ENCODE measurements at regions not wholly inside any gene's neighbourhood (a gene's known extent, or its start where the extent isn't known, plus 50 kb on each side); places are given as distances from the start of the nearest gene placed in this dataset.

DNA sequence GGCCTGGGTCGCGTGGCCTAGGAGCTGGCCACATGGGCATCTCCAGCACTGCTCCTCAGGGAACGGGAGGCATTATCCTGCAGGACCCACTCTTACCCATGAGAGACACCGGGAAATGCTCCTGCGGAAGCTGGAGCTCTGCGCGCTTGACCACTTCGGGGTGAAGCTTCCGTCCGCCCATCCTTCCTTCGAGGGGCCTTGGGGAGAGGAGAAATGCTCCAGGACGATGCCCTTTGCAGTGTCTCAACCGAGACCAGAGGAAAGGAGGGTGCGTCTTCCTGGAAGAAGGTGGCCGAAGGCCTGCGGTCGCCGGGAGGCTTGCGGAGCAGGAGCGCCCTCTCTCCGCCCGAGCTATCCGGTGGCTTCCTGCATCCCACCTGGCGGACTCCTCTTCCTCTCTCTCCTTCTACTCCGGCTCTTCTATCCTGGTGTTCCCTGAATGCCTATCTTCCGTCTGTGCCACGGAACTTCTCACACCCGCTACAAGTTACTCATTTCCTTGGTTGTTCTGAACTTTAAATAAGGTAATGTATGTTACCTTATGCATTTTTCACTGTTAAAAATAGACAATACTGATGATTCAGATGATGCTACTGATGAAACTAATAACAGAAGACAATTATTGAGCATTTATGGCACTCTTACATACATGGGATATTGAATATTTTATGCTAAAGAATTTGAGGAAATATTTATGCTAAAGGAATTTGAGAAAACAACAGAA lies 91.4 kb downstream of the PRKAB2 start:
- peaks cover 0 to 16% (median 6%) of the 10 kb centered on the region in 10 experiments; a peak in 11 of 20 replicates for H3K4me1 ChIP-seq
- H3K4me3 ChIP-seq, result 0 out of 20 replicates have a peak overlapping the region, but pooled peaks of 3 of the 10 experiments have one; percentile 10 to 31 (median 29)
- H3K27ac ChIP-seq, result no peak overlapping the region
- H3K36me3 ChIP-seq, result 0 out of 22 replicates have a peak, but pooled peaks cover 0 to 4% (median 0%) of the 10 kb centered on the region in 11 experiments
- H3K9me3 ChIP-seq (replicated peaks in 1 of 11), result peaks cover 51 to 81% (median 71%) of the 10 kb centered on the region in 11 experiments
- no peaks in the 10 kb centered on the region for H4K20me1 ChIP-seq
- H3K9ac ChIP-seq, result no peak overlapping the region
- no peak for TF ChIP-seq Cebpa-rat (IDR thresholded peaks at IDR 0.05)
- H3K4me2 ChIP-seq, result no peak overlapping the region
- peaks cover 77 to 89% (median 83%) of the 10 kb centered on the region in 11 experiments for H3K27me3 ChIP-seq

DNA sequence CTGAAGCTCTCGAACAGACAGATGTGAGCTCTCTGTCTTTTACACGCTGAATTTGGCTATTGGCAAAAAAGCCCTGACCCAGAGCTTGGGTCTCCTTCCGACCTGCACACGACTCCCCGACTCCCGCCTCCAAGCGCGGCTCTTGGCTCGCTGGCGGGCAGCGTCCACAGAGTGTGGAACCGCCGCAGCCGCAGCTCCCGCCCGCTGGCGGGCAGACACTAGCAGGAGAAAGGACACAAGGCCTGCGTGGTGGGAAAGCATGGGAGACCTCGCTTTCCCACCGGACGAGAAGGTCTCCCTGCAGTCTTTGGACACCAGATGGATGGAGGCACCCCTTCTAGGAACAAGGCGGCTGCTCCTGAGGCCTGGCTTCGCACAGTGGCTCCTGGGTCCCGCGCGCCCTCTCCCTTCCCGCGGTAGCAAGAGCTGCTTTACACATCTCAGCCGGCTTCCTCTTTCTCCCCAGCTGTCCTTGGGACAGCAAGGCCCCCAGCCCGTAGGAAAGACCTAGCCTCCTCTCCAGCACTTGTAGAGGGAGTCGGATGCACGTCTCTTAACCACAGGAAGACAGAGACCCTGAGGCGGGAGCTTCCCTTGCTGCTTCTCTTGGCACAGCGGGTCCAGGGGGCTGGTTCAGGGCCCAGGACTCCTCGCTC lies 92.1 kb downstream of the PRKAB2 start:
- Histone ChIP-seq H3K36me3 (0 out of 22 replicates have a peak, but pooled peaks cover 0 to 4% (median 0%) of the 10 kb centered on the region in 11 experiments), H3K4me2 (no peak overlapping the region)

DNA sequence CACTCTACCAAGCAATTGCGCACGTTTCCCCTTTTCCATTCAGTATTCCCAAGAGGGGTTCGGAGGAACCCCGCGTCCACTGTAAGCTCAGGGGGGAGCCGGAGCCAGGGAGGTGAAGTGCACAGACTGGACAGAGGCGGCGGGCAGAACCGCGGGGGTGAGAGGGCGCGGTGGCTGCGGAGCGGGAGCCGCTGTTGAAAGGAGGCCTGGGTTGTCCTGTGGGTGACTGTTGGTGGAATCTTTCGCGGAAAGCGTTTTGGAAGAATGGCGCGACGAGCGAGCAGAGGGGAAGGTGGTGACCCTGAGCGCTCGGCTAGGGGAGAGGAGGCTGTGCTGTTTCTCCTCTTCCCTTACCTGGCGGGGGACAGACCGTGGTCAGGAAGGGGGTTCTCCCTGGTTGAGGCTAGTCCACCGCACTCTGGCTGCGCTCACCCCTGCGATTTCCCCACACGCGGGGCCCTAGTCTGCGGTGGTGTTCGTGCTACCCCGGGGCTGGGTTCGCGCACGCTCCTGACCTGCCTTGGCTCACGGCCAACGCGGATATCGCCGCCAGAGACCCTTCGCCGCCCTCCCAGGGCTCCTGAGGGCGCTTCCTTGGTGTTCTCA lies 92.8 kb downstream of the PRKAB2 start:
- H3K27me3 ChIP-seq, result peaks cover 64 to 76% (median 70%) of the 10 kb centered on the region in 11 experiments
- H3K36me3 ChIP-seq, result 0 out of 22 replicates have a peak, but pooled peaks cover 0 to 4% (median 0%) of the 10 kb centered on the region in 11 experiments
- H3K4me1 ChIP-seq, result peaks cover 0 to 8% (median 6%) of the 10 kb centered on the region in 10 experiments; a peak in 10 of 20 replicates
- H3K4me2 ChIP-seq, result no peak overlapping the region
- no peak overlapping the region for H3K9ac ChIP-seq
- no peak for TF ChIP-seq Cebpa-rat (IDR thresholded peaks at IDR 0.05)
- H3K9me3 ChIP-seq (replicated peaks in 1 of 11), result peaks cover 50 to 72% (median 64%) of the 10 kb centered on the region in 11 experiments
- no peak overlapping the region for H3K27ac ChIP-seq
- H4K20me1 ChIP-seq, result no peaks in the 10 kb centered on the region
- peak overlapping the region in 5 of 10 experiments; percentile 7 to 31 (median 11); a peak in 5 of 20 replicates for H3K4me3 ChIP-seq

More for the DNA sequence above, 92.1 kb downstream of the PRKAB2 start:
- Histone ChIP-seq H3K9me3 (replicated peaks in 1 of 11) (peaks cover 50 to 75% (median 64%) of the 10 kb centered on the region in 11 experiments), H3K4me3 (peak overlapping the region in 5 of 10 experiments; percentile 10 to 31 (median 15); a peak in 4 of 20 replicates), H3K4me1 (peaks cover 0 to 14% (median 6%) of the 10 kb centered on the region in 10 experiments; a peak in 11 of 20 replicates), H3K27me3 (peaks cover 70 to 82% (median 76%) of the 10 kb centered on the region in 11 experiments), H3K9ac (no peak overlapping the region), H4K20me1 (no peaks in the 10 kb centered on the region), H3K27ac (no peak overlapping the region)
- TF ChIP-seq Cebpa-rat (IDR thresholded peaks at IDR 0.05), result no peak

DNA sequence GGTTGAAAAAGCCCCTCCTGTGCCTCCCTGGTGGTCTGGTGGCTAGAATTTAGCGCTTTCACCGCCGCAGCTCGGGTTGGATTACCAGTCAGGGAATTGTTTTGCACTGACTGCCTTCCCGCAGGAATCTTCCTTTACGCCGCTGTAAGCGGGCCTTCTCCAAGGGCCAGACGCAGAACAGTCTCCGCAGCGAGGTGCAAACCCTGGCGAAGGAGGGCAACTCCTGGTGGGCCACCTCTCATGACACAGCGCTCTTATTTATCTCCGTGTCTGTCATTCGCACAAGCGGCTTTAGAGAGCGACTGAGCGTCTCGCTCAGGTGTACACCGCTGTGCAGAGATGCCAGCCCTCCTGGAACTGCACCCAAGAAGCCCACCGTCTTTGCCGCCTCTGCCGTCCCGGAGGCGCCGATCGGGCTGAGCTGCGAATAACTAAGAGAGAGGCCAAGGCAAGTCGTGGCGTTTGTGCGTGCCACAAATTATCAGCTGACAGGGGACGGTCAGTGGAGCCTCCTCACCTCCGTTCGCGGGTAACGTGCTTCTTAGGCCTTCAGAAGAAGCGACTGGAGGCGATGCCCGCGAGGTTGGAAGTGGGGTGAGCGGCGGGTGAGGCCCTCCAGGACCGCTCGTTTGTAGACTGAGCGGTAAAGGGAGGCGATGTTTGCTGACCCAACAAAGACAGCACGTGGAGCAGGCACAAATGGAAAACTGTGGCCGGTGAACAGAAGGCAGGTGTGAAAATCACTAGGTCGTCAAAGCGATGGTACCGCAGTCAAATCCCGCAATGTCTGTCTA lies 93.5 kb downstream of the PRKAB2 start:
- Histone ChIP-seq H3K9ac (no peak overlapping the region), H3K4me2 (no peak overlapping the region)

DNA sequence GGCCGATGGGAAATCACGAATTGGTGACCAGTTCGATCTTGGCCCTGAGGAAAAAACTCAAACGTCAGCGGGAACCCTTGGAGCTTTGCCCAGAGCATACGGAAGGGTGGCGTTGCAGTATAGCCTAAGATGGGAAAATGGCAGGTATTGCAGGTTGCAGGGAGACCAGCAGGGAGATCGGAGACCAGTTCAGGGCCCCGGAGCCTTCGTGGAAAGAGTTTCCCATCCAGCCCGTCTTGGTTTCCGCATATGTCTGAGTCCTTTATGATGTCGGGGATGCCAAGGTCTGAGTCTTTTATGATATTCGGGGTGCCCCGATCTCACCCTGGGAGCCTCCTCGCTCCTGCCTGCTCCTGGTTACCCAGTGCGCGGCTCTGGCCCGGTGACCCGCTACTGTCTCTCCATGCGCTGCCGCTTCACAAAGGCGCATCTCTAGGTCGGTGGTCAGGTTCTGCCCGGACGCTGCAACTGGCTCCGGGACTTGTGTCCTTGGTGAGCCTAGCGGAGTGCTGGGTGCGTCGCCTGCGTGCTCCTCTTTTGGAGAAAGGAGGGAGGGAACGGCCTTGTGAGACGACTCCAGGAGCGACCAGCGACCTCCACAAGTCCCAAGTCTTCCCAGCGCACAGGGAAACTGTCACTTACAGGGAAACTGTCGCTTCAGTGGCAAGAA lies 94.2 kb downstream of the PRKAB2 start:
- Histone ChIP-seq H3K27me3 (peaks cover 50 to 61% (median 55%) of the 10 kb centered on the region in 11 experiments), H3K36me3 (0 out of 22 replicates have a peak, but pooled peaks cover 0 to 4% (median 0%) of the 10 kb centered on the region in 11 experiments), H4K20me1 (no peaks in the 10 kb centered on the region), H3K9ac (no peak overlapping the region), H3K4me3 (no peak overlapping the region; a peak in 2 of 20 replicates), H3K4me1 (no peaks in the 10 kb centered on the region), H3K27ac (no peak overlapping the region), H3K4me2 (no peak overlapping the region), H3K9me3 (replicated peaks in 1 of 11) (peaks cover 50 to 63% (median 57%) of the 10 kb centered on the region in 11 experiments)
- no peak for TF ChIP-seq Cebpa-rat (IDR thresholded peaks at IDR 0.05)

More for the DNA sequence above, 93.5 kb downstream of the PRKAB2 start:
- Histone ChIP-seq H3K27me3 (peaks cover 57 to 69% (median 63%) of the 10 kb centered on the region in 11 experiments), H3K27ac (no peak overlapping the region), H3K4me1 (peaks cover 0 to 1% (median under 1%) of the 10 kb centered on the region in 10 experiments; a peak in 7 of 20 replicates), H3K36me3 (0 out of 22 replicates have a peak, but pooled peaks cover 0 to 4% (median 0%) of the 10 kb centered on the region in 11 experiments), H4K20me1 (no peaks in the 10 kb centered on the region), H3K9me3 (replicated peaks in 1 of 11) (peaks cover 50 to 69% (median 61%) of the 10 kb centered on the region in 11 experiments), H3K4me3 (peak overlapping the region in 1 of 10 experiments; percentile 15; a peak in 1 of 20 replicates)
- no peak for TF ChIP-seq Cebpa-rat (IDR thresholded peaks at IDR 0.05)

DNA sequence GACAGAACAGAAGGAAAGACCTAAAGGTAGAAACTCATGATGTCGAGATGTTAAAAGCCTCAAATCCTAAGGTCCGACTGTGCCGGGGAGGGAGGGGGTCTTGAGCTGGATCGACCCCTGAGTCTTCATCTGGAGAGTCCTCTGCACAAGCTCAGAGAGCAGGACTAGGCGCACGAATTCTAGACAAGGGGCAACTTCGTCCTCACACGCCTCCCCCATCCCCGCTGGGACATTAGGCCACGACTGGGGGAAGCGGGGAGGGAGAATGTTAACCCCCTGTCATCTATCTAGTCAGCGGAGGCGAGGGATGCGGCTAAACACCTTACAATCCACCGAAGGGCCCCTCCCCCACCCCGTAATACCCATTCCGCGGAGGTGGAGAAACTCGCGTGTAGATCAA lies 94.7 kb downstream of the PRKAB2 start:
- no peak overlapping the region for H3K4me2 ChIP-seq
- no peak overlapping the region for H3K4me3 ChIP-seq
- no peak overlapping the region for H3K27ac ChIP-seq
- H3K36me3 ChIP-seq, result 0 out of 22 replicates have a peak, but pooled peaks cover 0 to 4% (median 0%) of the 10 kb centered on the region in 11 experiments
- no peaks in the 10 kb centered on the region for H3K4me1 ChIP-seq
- H3K9ac ChIP-seq, result no peak overlapping the region
- peaks cover 44 to 56% (median 50%) of the 10 kb centered on the region in 11 experiments for H3K27me3 ChIP-seq
- no peak for TF ChIP-seq Cebpa-rat (IDR thresholded peaks at IDR 0.05)
- H4K20me1 ChIP-seq, result no peaks in the 10 kb centered on the region
- H3K9me3 ChIP-seq (replicated peaks in 1 of 11), result peaks cover 48 to 58% (median 53%) of the 10 kb centered on the region in 11 experiments

DNA sequence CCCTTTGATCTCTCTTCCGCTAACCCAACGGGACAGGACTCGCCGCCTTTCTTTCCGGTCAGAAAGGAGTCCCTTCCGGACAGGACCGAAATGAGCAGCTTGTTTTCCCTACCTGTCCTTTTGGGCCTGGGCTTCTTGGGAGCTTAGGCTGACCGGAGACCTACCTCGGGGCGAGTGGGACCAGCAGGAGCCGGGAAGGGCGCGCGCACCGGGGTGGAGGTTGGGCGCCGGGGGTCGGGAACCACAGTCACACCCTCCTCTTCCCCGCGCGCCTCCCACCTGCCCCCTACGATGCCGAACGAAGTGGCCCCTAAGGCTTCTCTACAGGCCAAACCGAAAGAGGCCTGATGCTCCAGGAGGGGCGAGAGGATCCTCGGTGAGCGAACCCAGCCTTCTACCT lies 95.2 kb downstream of the PRKAB2 start:
- Histone ChIP-seq H3K4me1 (no peaks in the 10 kb centered on the region), H4K20me1 (no peaks in the 10 kb centered on the region), H3K9me3 (replicated peaks in 1 of 11) (peaks cover 45 to 57% (median 50%) of the 10 kb centered on the region in 11 experiments), H3K4me2 (no peak overlapping the region), H3K36me3 (0 out of 22 replicates have a peak, but pooled peaks cover 0 to 4% (median 0%) of the 10 kb centered on the region in 11 experiments), H3K4me3 (no peak overlapping the region), H3K27ac (no peak overlapping the region), H3K9ac (no peak overlapping the region), H3K27me3 (peaks cover 40 to 52% (median 46%) of the 10 kb centered on the region in 11 experiments)
- no peak for TF ChIP-seq Cebpa-rat (IDR thresholded peaks at IDR 0.05)

Data from BLaER1 treated with 17β-estradiol and CSF1 and Interleukin-3, amounts not matched to agents 10 nM and 100 nM (cell line).